IPS DF 19.7 (cell line): ENCODE measurements at regions not wholly inside any gene's neighbourhood (a gene's known extent, or its start where the extent isn't known, plus 50 kb on each side); places are given as distances from the start of the nearest gene placed in this dataset.
"Not testable (repeated sequence)": the region's sequence is repeated elsewhere in the genome, so short reads cannot be mapped to it uniquely, and the experiment has no call there.

Source experiments
- DNase-seq: peaks from one replicate; pipeline ENCODE4 v3.0.0-alpha.2; 2013; ENCODE audit warnings: low read depth, low spot score

GRCh38 chr4:49227941-49228340, 241.9 kb downstream of the CWH43 start:
- DNase-seq = not testable (repeated sequence)

GRCh38 chr4:49229243-49229642, 243.2 kb downstream of the CWH43 start:
- DNase-seq = not testable (repeated sequence)

- not testable (repeated sequence) for DNase-seq
These were observed 243.6 kb downstream of the CWH43 start for GRCh38 chr4:49229713-49230112.

- not testable (repeated sequence) for DNase-seq
These were observed 247.3 kb downstream of the CWH43 start for GRCh38 chr4:49233346-49233745.

GRCh38 chr4:49233749-49234148, 247.7 kb downstream of the CWH43 start:
- not testable (repeated sequence) for DNase-seq

GRCh38 chr4:49234382-49234781, 248.3 kb downstream of the CWH43 start:
- not testable (repeated sequence) for DNase-seq

- not testable (repeated sequence) for DNase-seq
These were observed 249.5 kb downstream of the CWH43 start for GRCh38 chr4:49235413-49236160.

- not testable (repeated sequence) for DNase-seq
These were observed 250.4 kb downstream of the CWH43 start for GRCh38 chr4:49236474-49236873.

GRCh38 chr4:49241295-49241694, 255.2 kb downstream of the CWH43 start:
- DNase-seq = not testable (repeated sequence)

GRCh38 chr4:49262786-49263185, 276.7 kb downstream of the CWH43 start:
- not testable (repeated sequence) for DNase-seq

- not testable (repeated sequence) for DNase-seq
These were observed 284.4 kb downstream of the CWH43 start for GRCh38 chr4:49270435-49270834.

- not testable (repeated sequence) for DNase-seq
These were observed 284.8 kb downstream of the CWH43 start for GRCh38 chr4:49270912-49271311.

GRCh38 chr4:49285905-49286304, 299.8 kb downstream of the CWH43 start:
- not testable (repeated sequence) for DNase-seq

GRCh38 chr4:49286926-49287745, 301.1 kb downstream of the CWH43 start:
- DNase-seq = not testable (repeated sequence)

GRCh38 chr4:49287893-49288292, 301.8 kb downstream of the CWH43 start:
- not testable (repeated sequence) for DNase-seq

GRCh38 chr4:49288796-49289195, 302.7 kb downstream of the CWH43 start:
- not testable (repeated sequence) for DNase-seq

- not testable (repeated sequence) for DNase-seq
These were observed 328.7 kb downstream of the CWH43 start for GRCh38 chr4:49314815-49315214.

GRCh38 chr4:49320725-49321410, 334.8 kb downstream of the CWH43 start:
- not testable (repeated sequence) for DNase-seq

GRCh38 chr4:49321511-49322300, 335.6 kb downstream of the CWH43 start:
- DNase-seq = not testable (repeated sequence)

GRCh38 chr4:49322610-49323572, 336.8 kb downstream of the CWH43 start:
- DNase-seq = not testable (repeated sequence)
